GM12864 (cell line): ENCODE measurements at regions not wholly inside any gene's neighbourhood (a gene's known extent, or its start where the extent isn't known, plus 50 kb on each side); places are given as distances from the start of the nearest gene placed in this dataset.

Experiments
- DNase-seq: peaks from one replicate; pipeline ENCODE4 v3.0.0-alpha.2; 2011; ENCODE audit warnings: low read depth
- H3K4me3 ChIP-seq: 2 replicates; pipeline ENCODE4 v1.5.1; 2011; ENCODE audit warnings: mild to moderate bottlenecking, low read depth, low read length, control low read depth
- CTCF ChIP-seq: IDR thresholded peaks from 2 replicates; pipeline ENCODE4 v1.5.1; 2011; ENCODE audit warnings: low read depth, mild to moderate bottlenecking, moderate library complexity, low read length, control low read depth, inconsistent platforms; ENCODE audit errors: missing control alignments

DNA sequence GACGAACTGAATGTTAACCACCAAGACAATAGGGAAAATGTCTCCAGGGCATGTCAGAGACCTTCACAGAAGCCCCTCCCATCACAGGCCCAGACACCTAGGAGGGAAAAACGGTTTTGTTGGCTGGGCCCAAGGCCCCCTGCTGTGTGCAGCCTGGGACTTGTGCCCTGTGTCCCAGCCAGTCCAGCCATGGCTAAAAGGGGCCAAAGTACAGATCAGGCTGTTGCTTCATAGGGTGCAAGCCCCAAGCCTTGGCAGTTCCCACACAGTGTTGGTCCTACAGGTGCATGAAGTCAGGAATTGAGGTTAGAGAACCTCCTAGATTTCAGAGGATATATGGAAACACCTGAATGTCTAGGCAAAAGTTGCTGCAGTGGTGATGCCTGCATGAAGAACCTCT is 428.7 kb downstream of the SUCLA2 start:
- TF ChIP-seq CTCF = no peak
- no peak overlapping the region for H3K4me3 ChIP-seq

DNA sequence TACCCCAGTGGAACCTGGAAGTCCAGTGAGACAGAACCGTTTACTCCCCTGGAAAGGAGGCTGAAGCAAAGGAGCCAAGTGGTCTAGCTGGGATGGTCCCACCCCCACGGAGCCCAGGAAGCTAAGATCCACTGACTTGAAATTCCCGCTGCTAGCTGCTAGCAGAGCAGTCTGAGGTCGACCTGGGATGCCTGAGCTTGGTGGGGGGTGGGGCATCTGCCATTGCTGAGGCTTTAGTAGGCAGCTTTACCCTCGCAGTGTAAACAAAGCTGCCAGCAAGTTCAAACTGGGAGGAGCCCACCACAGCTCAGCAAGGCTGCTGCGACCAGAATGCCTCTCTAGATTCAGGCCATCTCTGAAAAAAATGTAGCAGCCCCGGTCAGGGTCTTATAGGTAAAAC is 437.0 kb downstream of the SUCLA2 start:
- TF ChIP-seq CTCF = no peak
- H3K4me3 ChIP-seq = no peak overlapping the region
- no peak for DNase-seq

More for the DNA sequence above, 428.7 kb downstream of the SUCLA2 start:
- no peak for DNase-seq

DNA sequence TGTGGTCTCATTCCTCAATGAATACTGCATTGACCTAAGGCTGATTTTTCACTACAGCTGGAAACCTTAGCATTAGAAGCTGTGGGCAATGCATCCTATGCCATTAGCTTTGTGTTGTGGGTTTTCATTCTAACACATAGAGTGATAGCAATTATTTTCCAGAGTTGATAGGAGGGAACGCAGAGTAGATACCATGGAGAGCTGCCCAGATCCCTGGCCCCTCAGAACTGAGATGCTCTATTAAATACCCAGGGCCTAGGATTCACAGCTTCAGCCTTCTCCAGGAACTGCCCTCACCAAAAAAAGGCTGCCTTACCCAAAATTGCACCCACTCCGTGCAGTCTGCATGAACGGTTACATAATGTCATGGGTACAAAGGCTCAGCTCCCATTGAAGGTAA is 444.4 kb downstream of the SUCLA2 start:
- no peak for DNase-seq
- no peak for TF ChIP-seq CTCF
- no peak overlapping the region for H3K4me3 ChIP-seq

- no peak overlapping the region for H3K4me3 ChIP-seq
- no peak for TF ChIP-seq CTCF
- no peak for DNase-seq
Measured at GRCh38 chr13:47555235-47555634, 445.8 kb downstream of the SUCLA2 start.

DNA sequence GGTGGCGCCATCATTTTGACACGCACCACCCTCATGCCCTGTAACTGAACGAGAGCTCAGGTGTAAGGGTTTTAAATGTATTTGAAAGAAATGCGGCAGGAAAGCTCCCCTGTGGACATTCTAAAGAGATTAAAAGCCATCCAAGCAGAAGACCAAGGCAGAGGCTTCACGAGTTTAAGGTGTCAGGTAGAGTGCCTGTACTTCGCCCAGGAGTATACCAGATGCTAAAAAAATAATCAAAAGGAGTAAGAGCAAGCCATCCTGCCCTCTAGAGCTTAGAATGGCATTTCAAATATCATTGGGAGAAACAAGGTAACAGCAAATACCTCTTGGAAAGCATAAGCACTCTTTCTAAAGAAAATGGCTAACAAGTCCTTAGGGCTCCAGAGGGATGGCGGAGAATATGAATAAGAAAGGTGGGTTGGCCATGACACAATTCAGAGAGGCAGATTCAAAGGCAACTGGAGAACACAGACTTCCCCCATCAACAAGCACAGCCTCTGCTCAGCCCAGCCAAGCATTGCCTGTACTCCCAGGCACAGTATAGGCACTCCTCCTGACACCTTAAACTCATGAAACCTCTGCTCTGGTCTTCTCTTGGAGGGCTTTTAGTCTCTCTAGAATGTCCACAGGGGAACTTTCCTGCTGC is 447.6 kb downstream of the SUCLA2 start:
- TF ChIP-seq CTCF = no peak
- H3K4me3 ChIP-seq = no peak overlapping the region
- DNase-seq = no peak

DNA sequence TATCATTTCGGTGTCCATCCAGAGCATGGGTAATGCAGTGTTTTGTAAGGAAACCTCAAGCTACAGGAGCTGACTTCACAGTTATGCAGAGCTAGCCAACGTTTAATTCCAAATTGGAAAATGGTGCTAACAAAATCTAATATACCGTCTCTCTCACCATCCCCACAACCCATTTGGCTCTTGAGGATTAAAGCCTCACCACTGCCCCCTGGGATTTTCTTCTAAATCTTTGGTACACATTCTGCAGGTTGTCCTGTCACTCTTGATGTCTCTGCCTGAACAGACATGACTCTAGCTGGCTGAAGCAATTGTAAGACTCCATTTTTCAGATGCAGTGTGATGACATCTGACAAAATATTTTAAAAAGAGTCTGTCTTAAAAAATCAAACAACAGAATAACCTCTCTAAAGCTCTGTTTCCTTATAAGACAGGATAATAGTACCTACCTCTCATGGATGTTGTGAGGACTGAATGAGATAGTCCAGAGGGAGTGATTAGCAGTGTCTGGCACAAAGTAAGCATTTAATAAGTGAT is 451.8 kb downstream of the SUCLA2 start:
- no peak for DNase-seq
- TF ChIP-seq CTCF = no peak
- H3K4me3 ChIP-seq = no peak overlapping the region

GRCh38 chr13:47548294-47548840 is 452.7 kb downstream of the SUCLA2 start:
- H3K4me3 ChIP-seq = no peak overlapping the region
- no peak for DNase-seq
- TF ChIP-seq CTCF = no peak
